Femur (tissue), 1 donor: ENCODE measurements at regions not wholly inside any gene's neighbourhood (a gene's known extent, or its start where the extent isn't known, plus 50 kb on each side); places are given as distances from the start of the nearest gene placed in this dataset.

ENCODE experiments used
- DNase-seq: peaks from one replicate; pipeline ENCODE4 v3.0.0-alpha.2; 2017

- DNase-seq = no peak
These were observed 64.8 kb downstream of the CDCA7 start for GRCh38 chr2:173419506-173419905.

- peak; percentile 71 for DNase-seq
These were observed 70.2 kb downstream of the CDCA7 start for GRCh38 chr2:173424886-173425285.

- DNase-seq = peak; percentile 78
These were observed 73.4 kb downstream of the CDCA7 start for GRCh38 chr2:173427887-173428668.

- DNase-seq = no peak
These were observed 76.5 kb downstream of the CDCA7 start for GRCh38 chr2:173431191-173431590.

- DNase-seq = no peak
These were observed 77.5 kb downstream of the CDCA7 start for GRCh38 chr2:173432049-173432754.

GRCh38 chr2:173434762-173435569 lies 80.3 kb downstream of the CDCA7 start:
- no peak for DNase-seq

GRCh38 chr2:173435574-173435973 lies 80.9 kb downstream of the CDCA7 start:
- no peak for DNase-seq

- no peak for DNase-seq
These were observed 81.4 kb downstream of the CDCA7 start for GRCh38 chr2:173436088-173436487.

- DNase-seq = no peak
These were observed 86.5 kb downstream of the CDCA7 start for GRCh38 chr2:173441222-173441621.

GRCh38 chr2:173442542-173442941 lies 87.9 kb downstream of the CDCA7 start:
- no peak for DNase-seq

- no peak for DNase-seq
These were observed 92.0 kb downstream of the CDCA7 start for GRCh38 chr2:173446722-173447121.

GRCh38 chr2:173448938-173449471 lies 94.3 kb downstream of the CDCA7 start:
- DNase-seq = peak; percentile 84

GRCh38 chr2:173451118-173451517 lies 96.4 kb downstream of the CDCA7 start:
- no peak for DNase-seq

GRCh38 chr2:173451941-173452340 lies 97.3 kb downstream of the CDCA7 start:
- DNase-seq = no peak

- DNase-seq = no peak
These were observed 97.7 kb downstream of the CDCA7 start for GRCh38 chr2:173452416-173452815.

- DNase-seq = no peak
These were observed 102.3 kb downstream of the CDCA7 start for GRCh38 chr2:173456960-173457359.

GRCh38 chr2:173457366-173457765 lies 102.7 kb downstream of the CDCA7 start:
- DNase-seq = no peak

GRCh38 chr2:173458991-173459780 lies 104.5 kb downstream of the CDCA7 start:
- DNase-seq = no peak

GRCh38 chr2:173462892-173463840 lies 108.5 kb downstream of the CDCA7 start:
- peak; percentile 32 for DNase-seq

- no peak for DNase-seq
These were observed 109.2 kb downstream of the CDCA7 start for GRCh38 chr2:173463846-173464245.

GRCh38 chr2:173467751-173468150 lies 113.1 kb downstream of the CDCA7 start:
- DNase-seq = no peak
